Left ventricle myocardium inferior (tissue), 1 donor: ENCODE measurements at regions not wholly inside any gene's neighbourhood (a gene's known extent, or its start where the extent isn't known, plus 50 kb on each side); places are given as distances from the start of the nearest gene placed in this dataset.

Experiments
- DNase-seq: peaks from one replicate; pipeline ENCODE4 v3.0.0-alpha.2; 2020
- H3K27ac ChIP-seq: fragments of 200-600 bp; replicated peaks from 2 replicates; pipeline ENCODE4 v1.8.0; 2021
- H3K27me3 ChIP-seq: fragments of 200-600 bp; 2 replicates; pipeline ENCODE4 v1.8.0; 2021; ENCODE audit warnings: low read depth
- H3K36me3 ChIP-seq: fragments of 200-600 bp; 2 replicates; pipeline ENCODE4 v1.8.0; 2021
- H3K4me1 ChIP-seq: fragments of 200-600 bp; 2 replicates; pipeline ENCODE4 v1.8.0; 2021
- H3K4me3 ChIP-seq: fragments of 200-600 bp; 2 replicates; pipeline ENCODE4 v1.8.0; 2021; ENCODE audit warnings: mild to moderate bottlenecking, moderate library complexity
- H3K9me3 ChIP-seq: fragments of 200-600 bp; replicated peaks from 2 replicates; pipeline ENCODE4 v1.8.0; 2021
- intact Hi-C: fragments of 100-400 bp; cut with micrococcal nuclease; formaldehyde crosslinking; loops from one replicate; pipeline ENCODE4 v1.11.0; 2022
- TF ChIP-seq, protein P1 (sequence below): fragments of 200-600 bp; IDR thresholded peaks from 2 replicates; pipeline ENCODE4 v1.8.0; 2021; ENCODE audit warnings: antibody characterized with exemption, mild to moderate bottlenecking, borderline replicate concordance
- donor health status: DM: no; HTN: yes; CAD: no; lungs with severe emphysema.

DNA sequence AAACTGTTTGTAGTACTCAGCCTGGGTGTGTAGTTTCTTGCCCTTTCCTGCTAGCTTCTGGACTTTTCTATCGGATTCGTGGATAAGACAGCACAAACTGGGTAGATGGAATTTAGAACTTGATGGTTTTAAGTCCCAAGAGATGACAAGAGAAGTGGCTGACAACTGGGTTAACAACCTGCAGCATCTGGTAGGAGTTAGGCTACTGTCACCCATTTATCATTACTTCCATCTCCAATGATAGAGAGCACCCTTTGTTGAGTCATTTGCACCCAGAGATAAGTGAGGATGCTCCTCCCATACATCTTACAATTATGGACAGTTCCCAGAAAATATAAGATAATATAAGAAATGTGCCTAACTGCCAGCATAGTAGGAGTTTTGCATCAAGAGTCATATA is 50.2 kb upstream of the FLRT2 start:
- Histone ChIP-seq H3K4me1 (peaks cover 1% of the 10 kb centered on the region), H3K27ac (no peak overlapping the region), H3K4me3 (no peak overlapping the region), H3K27me3 (no peaks in the 10 kb centered on the region), H3K9me3 (no peaks in the 10 kb centered on the region), H3K36me3 (no peaks in the 10 kb centered on the region)
- intact Hi-C loops: no loop called here
- no peak for DNase-seq
- TF ChIP-seq, protein P1, sequence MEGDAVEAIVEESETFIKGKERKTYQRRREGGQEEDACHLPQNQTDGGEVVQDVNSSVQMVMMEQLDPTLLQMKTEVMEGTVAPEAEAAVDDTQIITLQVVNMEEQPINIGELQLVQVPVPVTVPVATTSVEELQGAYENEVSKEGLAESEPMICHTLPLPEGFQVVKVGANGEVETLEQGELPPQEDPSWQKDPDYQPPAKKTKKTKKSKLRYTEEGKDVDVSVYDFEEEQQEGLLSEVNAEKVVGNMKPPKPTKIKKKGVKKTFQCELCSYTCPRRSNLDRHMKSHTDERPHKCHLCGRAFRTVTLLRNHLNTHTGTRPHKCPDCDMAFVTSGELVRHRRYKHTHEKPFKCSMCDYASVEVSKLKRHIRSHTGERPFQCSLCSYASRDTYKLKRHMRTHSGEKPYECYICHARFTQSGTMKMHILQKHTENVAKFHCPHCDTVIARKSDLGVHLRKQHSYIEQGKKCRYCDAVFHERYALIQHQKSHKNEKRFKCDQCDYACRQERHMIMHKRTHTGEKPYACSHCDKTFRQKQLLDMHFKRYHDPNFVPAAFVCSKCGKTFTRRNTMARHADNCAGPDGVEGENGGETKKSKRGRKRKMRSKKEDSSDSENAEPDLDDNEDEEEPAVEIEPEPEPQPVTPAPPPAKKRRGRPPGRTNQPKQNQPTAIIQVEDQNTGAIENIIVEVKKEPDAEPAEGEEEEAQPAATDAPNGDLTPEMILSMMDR: no peak
